Motor neuron (in vitro differentiated cells): ENCODE measurements at regions not wholly inside any gene's neighbourhood (a gene's known extent, or its start where the extent isn't known, plus 50 kb on each side); places are given as distances from the start of the nearest gene placed in this dataset.
A peak's percentile ranks its signal among the peaks of the same experiment; 100 is the strongest.

Source experiments
- ATAC-seq, 8 experiments: fragments of 200-7000 bp; cut with Tn5 transposase; replicated peaks in 6 of 8; 2 replicates each; pipeline ENCODE4 v1.8.0; 2021; ENCODE audit warnings: mild to moderate bottlenecking in 8 of 8, moderate library complexity in 8 of 8
- H3K27ac ChIP-seq, 2 donors: fragments of 250-450 bp; sonication (Bioruptor Pico); 2 replicates each; pipeline ENCODE4 v1.9.0; 2021; ENCODE audit warnings: antibody characterized with exemption in 2 of 2, mild to moderate bottlenecking in 2 of 2, moderate library complexity in 1 of 2
- H3K4me1 ChIP-seq, 2 donors: fragments of 250-450 bp; sonication (Bioruptor Pico); replicated peaks in 1 of 2; 2 replicates each; pipeline ENCODE4 v1.6.1; 2021; ENCODE audit warnings: antibody characterized with exemption in 2 of 2, mild to moderate bottlenecking in 2 of 2, moderate library complexity in 1 of 2
- H3K4me3 ChIP-seq, 5 donors: fragments of 250-450 bp; sonication (Bioruptor Pico); 2 replicates each; pipeline ENCODE4 v1.9.0; 2021; ENCODE audit warnings: antibody characterized with exemption in 5 of 5, mild to moderate bottlenecking in 5 of 5, moderate library complexity in 4 of 5
- WGBS, 10 experiments: fragments of 450-650 bp; shearing (Covaris generic); methylation state at CpG; one replicate each; pipeline ENCODE4 v1.0.0; 2022; 5-methylcytosine and 5-hydroxymethylcytosine counted together
- in situ Hi-C, 9 experiments: fragments of 400-800 bp; cut with MboI; loops; one replicate each; pipeline ENCODE4 v1.15.0; 2021; ENCODE audit warnings: low sequenced_read_pairs in 9 of 9, low pct_unique_long_range_greater_than_20kb in 2 of 9; ENCODE audit not compliant: unreplicated experiment in 9 of 9

GRCh38 chr6:154561750-154562149 is 51.3 kb upstream of the CNKSR3 start:
- no peak for ATAC-seq
- Histone ChIP-seq H3K4me1 (no peaks in the 10 kb centered on the region), H3K27ac (no peak overlapping the region), H3K4me3 (no peak overlapping the region)
- WGBS, 10 experiments: 20 to 100% (median 69%) methylated on average over 1 to 2 of the region's 2 CpGs; no CpG with 5 or more reads in 4 of the 10 experiments
- in situ Hi-C loops: no loop called here

- ATAC-seq: no peak
- in situ Hi-C loops: no loop called here
- 59 to 98% (median 77%) methylated on average over 1 to 5 of the region's 5 CpGs; no CpG with 5 or more reads in 3 of the 10 experiments for WGBS, 10 experiments
Measured at GRCh38 chr6:154565331-154565730, 54.8 kb upstream of the CNKSR3 start.

GRCh38 chr6:154566866-154567265 is 56.4 kb upstream of the CNKSR3 start:
- Histone ChIP-seq H3K4me1 (no peaks in the 10 kb centered on the region), H3K4me3 (no peak overlapping the region), H3K27ac (no peak overlapping the region)
- ATAC-seq: no peak
- in situ Hi-C loops: no loop called here
- WGBS, 10 experiments: 53 to 100% (median 90%) methylated on average over 1 to 2 of the region's 2 CpGs; no CpG with 5 or more reads in 7 of the 10 experiments

More at GRCh38 chr6:154565331-154565730, 54.8 kb upstream of the CNKSR3 start:
- H3K4me3 ChIP-seq: no peak overlapping the region
- H3K4me1 ChIP-seq: no peaks in the 10 kb centered on the region
- no peak overlapping the region for H3K27ac ChIP-seq

GRCh38 chr6:154567695-154568220 is 57.3 kb upstream of the CNKSR3 start:
- in situ Hi-C loops: no loop called here
- WGBS, 10 experiments: 28 to 100% (median 77%) methylated on average over 2 to 6 of the region's 6 CpGs
- ATAC-seq: no peak

GRCh38 chr6:154569156-154569862 is 58.8 kb upstream of the CNKSR3 start:
- ATAC-seq: no peak
- H3K4me3 ChIP-seq: no peak overlapping the region
- 0 to 86% (median 45%) methylated on average over 1 to 3 of the region's 3 CpGs; no CpG with 5 or more reads in 1 of the 10 experiments for WGBS, 10 experiments
- in situ Hi-C loops: no loop called here
- no peak overlapping the region for H3K27ac ChIP-seq
- no peaks in the 10 kb centered on the region for H3K4me1 ChIP-seq

More at GRCh38 chr6:154567695-154568220, 57.3 kb upstream of the CNKSR3 start:
- Histone ChIP-seq H3K4me1 (no peaks in the 10 kb centered on the region), H3K4me3 (no peak overlapping the region), H3K27ac (no peak overlapping the region)

GRCh38 chr6:154570505-154570904 is 60.0 kb upstream of the CNKSR3 start:
- in situ Hi-C loops: no loop called here
- Histone ChIP-seq H3K4me3 (no peak overlapping the region), H3K4me1 (no peaks in the 10 kb centered on the region), H3K27ac (no peak overlapping the region)
- WGBS, 10 experiments: 80 to 100% (median 100%) methylated on average over 2 of the region's 2 CpGs; no CpG with 5 or more reads in 7 of the 10 experiments
- no peak for ATAC-seq

GRCh38 chr6:154572556-154572955 is 62.1 kb upstream of the CNKSR3 start:
- Histone ChIP-seq H3K27ac (no peak overlapping the region), H3K4me1 (no peaks in the 10 kb centered on the region), H3K4me3 (no peak overlapping the region)
- 0 to 100% (median 97%) methylated on average over 1 to 6 of the region's 6 CpGs; no CpG with 5 or more reads in 3 of the 10 experiments for WGBS, 10 experiments
- peak in 2 of 8 experiments; percentile 56 to 59 for ATAC-seq
- in situ Hi-C loops: no loop called here

GRCh38 chr6:154578004-154578559 is 67.6 kb upstream of the CNKSR3 start:
- WGBS, 10 experiments: 0 to 94% (median 89%) methylated on average over 1 to 3 of the region's 3 CpGs; no CpG with 5 or more reads in 3 of the 10 experiments
- no peak for ATAC-seq
- Histone ChIP-seq H3K27ac (no peak overlapping the region), H3K4me3 (no peak overlapping the region), H3K4me1 (no peaks in the 10 kb centered on the region)
- in situ Hi-C loops: no loop called here

- in situ Hi-C loops: no loop called here
- WGBS, 10 experiments: 17 to 100% (median 80%) methylated on average over 1 to 2 of the region's 2 CpGs; no CpG with 5 or more reads in 3 of the 10 experiments
- Histone ChIP-seq H3K27ac (no peak overlapping the region), H3K4me3 (no peak overlapping the region), H3K4me1 (no peaks in the 10 kb centered on the region)
- ATAC-seq: no peak
Measured at GRCh38 chr6:154579046-154579445, 68.6 kb upstream of the CNKSR3 start.

GRCh38 chr6:154579485-154579884 is 69.0 kb upstream of the CNKSR3 start:
- no peak overlapping the region for H3K4me3 ChIP-seq
- no peaks in the 10 kb centered on the region for H3K4me1 ChIP-seq
- WGBS, 10 experiments: 0 to 100% (median 77%) methylated on average over 1 to 3 of the region's 3 CpGs; no CpG with 5 or more reads in 4 of the 10 experiments
- no peak for ATAC-seq
- in situ Hi-C loops: no loop called here
- no peak overlapping the region for H3K27ac ChIP-seq

- no peak for ATAC-seq
- in situ Hi-C loops: no loop called here
- H3K27ac ChIP-seq: no peak overlapping the region
- no peak overlapping the region for H3K4me3 ChIP-seq
- no peaks in the 10 kb centered on the region for H3K4me1 ChIP-seq
Measured at GRCh38 chr6:154580397-154581135, 70.1 kb upstream of the CNKSR3 start.

- in situ Hi-C loops: no loop called here
Measured at GRCh38 chr6:154582696-154583095, 72.2 kb upstream of the CNKSR3 start.

GRCh38 chr6:154583546-154584188 is 73.2 kb upstream of the CNKSR3 start:
- 49 to 96% (median 80%) methylated on average over 2 to 4 of the region's 4 CpGs for WGBS, 10 experiments
- Histone ChIP-seq H3K4me3 (no peak overlapping the region), H3K4me1 (no peaks in the 10 kb centered on the region), H3K27ac (no peak overlapping the region)
- in situ Hi-C loops: no loop called here
- no peak for ATAC-seq

More at GRCh38 chr6:154582696-154583095, 72.2 kb upstream of the CNKSR3 start:
- Histone ChIP-seq H3K4me1 (no peaks in the 10 kb centered on the region), H3K27ac (no peak overlapping the region), H3K4me3 (no peak overlapping the region)
- no peak for ATAC-seq
- WGBS, 10 experiments: 25 to 100% (median 50%) methylated on average over 1 of the region's 1 CpG; no CpG with 5 or more reads in 3 of the 10 experiments
